Ishikawa (cell line): ENCODE measurements at regions not wholly inside any gene's neighbourhood (a gene's known extent, or its start where the extent isn't known, plus 50 kb on each side); places are given as distances from the start of the nearest gene placed in this dataset.

Experiments used
- CEBPB ChIP-seq: IDR thresholded peaks from 2 replicates; pipeline ENCODE4 v1.6.1; 2012
- EGR1 ChIP-seq: IDR thresholded peaks from 2 replicates; pipeline ENCODE4 v1.6.1; 2012
- EP300 ChIP-seq: IDR thresholded peaks from 2 replicates; pipeline ENCODE4 v1.6.1; 2012; ENCODE audit warnings: borderline replicate concordance
- NFIC ChIP-seq: IDR thresholded peaks from 2 replicates; pipeline ENCODE4 v1.6.1; 2012
- RAD21 ChIP-seq: IDR thresholded peaks from 2 replicates; pipeline ENCODE4 v1.6.1; 2012; ENCODE audit warnings: low read depth
- TAF1 ChIP-seq: IDR thresholded peaks from 2 replicates; pipeline ENCODE4 v1.6.1; 2012; ENCODE audit warnings: low read depth, mild to moderate bottlenecking
- TCF12 ChIP-seq: IDR thresholded peaks from 2 replicates; pipeline ENCODE4 v1.6.1; 2012; ENCODE audit warnings: low read depth
- ZBTB7A ChIP-seq: IDR thresholded peaks from 2 replicates; pipeline ENCODE4 v1.6.1; 2012; ENCODE audit warnings: low read depth
- TF ChIP-seq, protein P1 (sequence below): IDR thresholded peaks from 2 replicates; pipeline ENCODE4 v1.6.1; 2012; ENCODE audit warnings: low read depth, mild to moderate bottlenecking
- TF ChIP-seq, protein P2 (sequence below): IDR thresholded peaks from 2 replicates; pipeline ENCODE4 v1.6.1; 2012

DNA sequence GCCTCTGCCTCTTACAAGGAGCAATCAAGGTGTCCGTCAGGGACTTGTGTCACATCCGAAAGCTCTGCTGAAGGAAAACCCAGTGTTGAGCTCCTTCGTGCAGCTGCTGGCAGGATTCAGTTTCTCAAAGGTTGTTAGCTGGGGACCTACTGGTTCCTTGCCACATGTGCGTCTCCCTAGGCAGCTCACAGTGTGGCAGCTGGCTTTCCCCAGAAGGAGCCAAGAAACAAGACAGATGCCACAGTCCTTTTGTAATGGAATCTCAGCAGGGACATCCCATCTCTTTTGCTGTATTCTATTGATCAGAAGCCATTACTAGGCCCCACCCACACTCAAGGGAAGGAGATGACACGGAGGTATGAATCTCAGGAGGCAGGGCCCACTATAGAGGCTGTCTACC, 488.8 kb downstream of the CD83 start:
- TF ChIP-seq EP300 (no peak), CEBPB (no peak), NFIC (no peak), RAD21 (no peak), ZBTB7A (no peak), TAF1 (no peak), TCF12 (no peak), EGR1 (no peak)
- TF ChIP-seq, protein P1, sequence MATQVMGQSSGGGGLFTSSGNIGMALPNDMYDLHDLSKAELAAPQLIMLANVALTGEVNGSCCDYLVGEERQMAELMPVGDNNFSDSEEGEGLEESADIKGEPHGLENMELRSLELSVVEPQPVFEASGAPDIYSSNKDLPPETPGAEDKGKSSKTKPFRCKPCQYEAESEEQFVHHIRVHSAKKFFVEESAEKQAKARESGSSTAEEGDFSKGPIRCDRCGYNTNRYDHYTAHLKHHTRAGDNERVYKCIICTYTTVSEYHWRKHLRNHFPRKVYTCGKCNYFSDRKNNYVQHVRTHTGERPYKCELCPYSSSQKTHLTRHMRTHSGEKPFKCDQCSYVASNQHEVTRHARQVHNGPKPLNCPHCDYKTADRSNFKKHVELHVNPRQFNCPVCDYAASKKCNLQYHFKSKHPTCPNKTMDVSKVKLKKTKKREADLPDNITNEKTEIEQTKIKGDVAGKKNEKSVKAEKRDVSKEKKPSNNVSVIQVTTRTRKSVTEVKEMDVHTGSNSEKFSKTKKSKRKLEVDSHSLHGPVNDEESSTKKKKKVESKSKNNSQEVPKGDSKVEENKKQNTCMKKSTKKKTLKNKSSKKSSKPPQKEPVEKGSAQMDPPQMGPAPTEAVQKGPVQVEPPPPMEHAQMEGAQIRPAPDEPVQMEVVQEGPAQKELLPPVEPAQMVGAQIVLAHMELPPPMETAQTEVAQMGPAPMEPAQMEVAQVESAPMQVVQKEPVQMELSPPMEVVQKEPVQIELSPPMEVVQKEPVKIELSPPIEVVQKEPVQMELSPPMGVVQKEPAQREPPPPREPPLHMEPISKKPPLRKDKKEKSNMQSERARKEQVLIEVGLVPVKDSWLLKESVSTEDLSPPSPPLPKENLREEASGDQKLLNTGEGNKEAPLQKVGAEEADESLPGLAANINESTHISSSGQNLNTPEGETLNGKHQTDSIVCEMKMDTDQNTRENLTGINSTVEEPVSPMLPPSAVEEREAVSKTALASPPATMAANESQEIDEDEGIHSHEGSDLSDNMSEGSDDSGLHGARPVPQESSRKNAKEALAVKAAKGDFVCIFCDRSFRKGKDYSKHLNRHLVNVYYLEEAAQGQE: no peak
- TF ChIP-seq, protein P2, sequence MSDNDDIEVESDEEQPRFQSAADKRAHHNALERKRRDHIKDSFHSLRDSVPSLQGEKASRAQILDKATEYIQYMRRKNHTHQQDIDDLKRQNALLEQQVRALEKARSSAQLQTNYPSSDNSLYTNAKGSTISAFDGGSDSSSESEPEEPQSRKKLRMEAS: no peak
